ENCODE measurements at regions not wholly inside any gene's neighbourhood (a gene's known extent, or its start where the extent isn't known, plus 50 kb on each side); places are given as distances from the start of the nearest gene placed in this dataset.

DNA sequence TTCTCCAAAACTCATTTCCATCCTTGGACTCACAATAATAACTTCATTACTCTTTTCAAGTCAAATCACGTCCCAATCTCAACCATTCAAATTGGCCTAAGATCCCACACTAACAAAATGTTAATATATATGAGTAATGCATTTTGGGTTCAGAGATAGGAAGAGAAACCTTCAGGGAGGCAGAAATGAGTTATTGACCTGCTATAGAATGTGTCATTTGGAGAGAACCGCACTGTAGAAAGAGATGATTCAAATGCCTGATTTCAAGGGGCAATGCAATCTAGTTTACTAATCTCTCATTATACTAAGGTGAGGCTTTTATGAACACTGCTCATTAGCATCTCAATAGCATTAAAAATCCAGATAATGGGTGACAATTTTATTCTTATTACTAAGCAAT lies 1595.0 kb upstream of the GOT2 start:
- no peak for DNase-seq

DNA sequence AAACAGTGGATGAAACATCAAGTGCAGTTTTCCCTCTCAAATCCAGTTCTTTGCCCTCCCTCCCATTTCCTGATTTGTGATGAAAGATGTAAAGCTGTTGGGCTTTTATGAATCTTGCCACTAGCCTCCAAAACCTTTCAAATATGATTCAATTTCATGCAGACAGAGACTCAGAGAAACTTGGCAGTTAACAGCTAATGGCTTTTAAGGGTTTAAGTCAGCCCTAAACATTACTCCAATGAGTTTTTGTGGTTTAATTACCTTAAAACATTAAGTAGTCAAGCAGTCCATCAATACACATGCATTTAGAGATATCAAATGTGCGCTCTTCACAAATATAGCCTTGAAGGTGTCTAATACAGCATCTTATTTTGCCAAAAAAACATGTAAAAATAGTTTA lies 1594.0 kb upstream of the GOT2 start:
- DNase-seq, result no peak

DNA sequence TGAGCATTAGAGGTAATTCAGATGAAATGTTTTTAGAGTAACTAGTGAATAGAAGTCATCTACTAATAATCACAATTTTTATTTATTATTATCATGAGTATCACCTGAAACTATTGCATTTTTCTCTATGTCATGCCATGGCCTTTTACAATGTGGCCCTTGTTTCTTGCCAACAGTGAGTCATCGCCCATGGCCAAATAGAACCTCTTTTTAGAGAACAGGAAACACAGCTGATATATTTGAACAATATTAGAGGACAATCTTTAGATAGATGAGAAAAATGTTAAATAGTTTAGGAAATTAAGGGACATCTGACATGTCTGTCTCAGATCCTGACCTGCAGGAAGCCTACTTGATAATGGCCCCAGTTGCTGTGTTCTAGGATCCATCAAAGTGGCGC lies 1584.4 kb upstream of the GOT2 start:
- DNase-seq, result no peak

DNA sequence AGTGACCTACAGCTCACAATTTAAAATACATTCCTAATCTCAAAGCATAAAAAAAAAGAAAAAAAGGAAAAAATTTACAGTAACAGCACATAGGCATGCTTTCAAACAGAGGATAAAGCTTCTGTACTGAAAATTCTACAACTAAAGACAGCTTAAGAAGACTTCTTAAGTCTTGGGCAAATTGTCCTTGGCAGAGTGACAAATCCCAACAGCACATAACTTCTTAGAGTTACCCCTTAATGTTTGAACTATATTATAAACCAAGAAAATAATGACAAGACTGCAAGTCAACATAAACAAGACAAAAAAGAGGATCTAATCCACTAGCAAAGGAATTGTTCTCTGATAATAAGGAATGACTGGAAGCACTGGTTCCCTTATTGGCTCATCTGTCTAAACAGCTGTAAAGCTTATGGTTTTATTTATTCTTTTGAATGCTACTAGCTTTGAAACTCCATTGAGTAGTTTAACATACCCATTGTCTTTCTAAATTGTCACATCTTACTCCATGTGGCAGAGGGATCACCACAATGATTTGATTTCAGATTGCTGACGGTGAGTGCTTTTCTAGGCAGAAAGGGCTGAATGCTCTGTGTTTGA lies 1576.8 kb upstream of the GOT2 start:
- DNase-seq, result no peak

DNA sequence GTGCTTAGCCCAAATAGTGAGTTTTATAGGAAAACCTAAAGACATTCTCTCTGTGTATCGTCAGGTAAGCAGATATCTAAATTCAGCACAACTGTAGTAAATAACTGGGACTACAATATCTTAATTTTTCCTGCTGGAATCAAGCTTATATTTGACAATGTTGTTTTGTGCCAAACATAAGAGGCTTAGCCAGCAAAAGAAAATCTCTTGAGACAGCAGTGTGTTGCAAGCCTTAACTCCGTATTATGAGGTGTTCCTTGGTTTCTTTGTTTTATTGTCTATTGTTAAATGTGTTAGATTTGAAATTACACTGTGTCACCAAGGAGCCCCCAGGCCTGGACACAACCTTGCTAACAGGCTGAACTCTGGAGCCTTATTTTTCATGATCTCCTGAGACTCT lies 1570.6 kb upstream of the GOT2 start:
- no peak for DNase-seq

DNA sequence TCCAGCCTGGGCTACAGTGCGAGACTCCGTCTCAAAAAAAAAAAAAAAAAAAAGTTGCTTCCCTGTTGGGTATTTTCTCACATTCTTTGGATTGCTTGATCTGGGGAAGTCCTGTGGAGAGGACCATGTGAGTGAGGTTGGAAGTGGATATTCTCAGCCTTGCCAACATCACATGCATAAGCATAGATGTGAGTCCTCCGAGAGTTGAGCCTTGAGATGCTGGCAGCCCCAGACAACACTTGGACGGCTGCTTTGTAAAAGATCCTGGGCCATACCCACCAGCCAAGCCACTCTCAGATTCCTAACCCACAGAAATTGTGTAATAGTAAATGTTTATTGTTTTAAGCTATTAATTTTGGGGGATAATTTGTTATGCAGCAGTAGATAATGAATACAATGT lies 1570.0 kb upstream of the GOT2 start:
- DNase-seq, result no peak

DNA sequence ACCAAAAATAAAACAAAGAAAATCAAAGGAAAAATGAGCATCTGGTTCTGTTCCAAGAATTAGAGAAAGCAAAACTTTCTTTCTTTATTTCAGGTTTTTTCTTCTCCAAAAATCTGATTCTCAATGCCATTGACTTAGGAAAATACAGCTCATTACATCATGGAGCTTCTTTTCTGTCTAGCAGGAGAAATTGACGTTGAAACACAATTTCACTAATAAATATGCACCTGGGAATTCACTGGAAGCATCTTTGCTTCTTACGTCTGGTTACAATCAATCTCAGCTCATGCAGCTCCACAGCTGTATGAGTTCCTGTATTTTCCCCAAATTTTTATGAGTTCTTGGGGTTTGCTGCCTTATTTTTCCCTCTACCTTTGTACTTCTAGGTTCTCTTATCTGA lies 1568.6 kb upstream of the GOT2 start:
- no peak for DNase-seq

DNA sequence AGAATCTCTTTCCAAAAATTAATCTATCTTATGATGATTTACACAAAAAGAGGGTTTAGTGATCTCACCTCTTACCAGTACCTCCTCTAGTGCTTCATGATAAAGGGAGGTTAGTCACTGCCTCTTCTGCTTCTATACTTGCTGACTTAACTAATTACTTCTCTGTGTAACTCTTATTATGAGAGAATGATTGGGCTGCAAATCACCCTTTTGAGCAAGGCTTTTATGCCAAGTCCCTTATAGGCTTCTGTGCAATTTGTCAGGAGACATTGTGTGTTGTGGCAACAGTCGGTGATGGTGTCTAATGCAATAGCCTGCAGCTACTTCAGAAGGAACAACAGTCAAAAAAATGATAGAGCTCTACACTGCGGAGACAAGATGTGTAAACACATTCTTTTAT lies 1568.1 kb upstream of the GOT2 start:
- no peak for DNase-seq

DNA sequence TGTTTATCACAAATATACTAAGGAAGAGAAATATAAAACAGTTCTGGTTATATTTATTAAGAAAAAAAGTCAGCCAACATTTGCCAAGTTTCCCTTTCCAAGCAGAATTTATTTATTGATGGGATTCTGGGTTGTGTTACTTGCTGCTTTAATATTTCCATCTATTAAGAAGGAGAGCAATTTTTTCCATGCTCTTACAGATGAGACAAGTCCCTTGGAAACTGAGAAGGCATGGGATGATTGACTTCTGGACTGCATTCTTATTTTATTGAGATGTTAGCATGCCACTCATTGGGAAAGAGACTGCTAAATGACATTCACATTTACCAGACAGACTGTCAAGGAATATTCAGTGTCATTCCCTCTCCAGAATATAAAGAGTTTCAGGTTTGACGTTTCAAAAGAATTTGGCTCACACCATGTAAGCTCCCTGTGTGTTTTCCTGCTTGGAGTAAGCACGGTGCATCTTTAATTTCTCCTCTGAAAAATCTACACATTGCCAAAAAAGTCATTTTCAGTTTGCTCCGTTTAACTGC lies 1565.2 kb upstream of the GOT2 start:
- no peak for DNase-seq

DNA sequence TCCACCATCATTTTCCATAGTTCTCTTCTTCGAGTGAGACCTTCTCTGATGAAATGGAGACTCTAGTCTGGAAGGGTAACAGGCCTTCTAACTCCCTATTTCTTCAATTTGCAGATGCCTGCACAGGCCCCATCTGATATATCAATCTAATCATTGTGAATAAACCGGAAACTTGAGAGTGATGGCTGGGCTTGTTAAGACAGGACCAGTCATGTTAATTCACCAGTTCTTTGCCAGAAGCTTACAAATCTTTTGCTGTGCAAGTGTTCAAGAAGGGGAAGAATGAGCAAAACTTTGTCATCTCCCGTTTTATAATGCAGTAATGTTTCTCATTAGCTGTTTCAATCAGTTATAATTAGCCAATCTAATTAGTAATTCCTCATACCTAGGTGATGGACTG lies 1561.3 kb upstream of the GOT2 start:
- DNase-seq, result no peak

DNA sequence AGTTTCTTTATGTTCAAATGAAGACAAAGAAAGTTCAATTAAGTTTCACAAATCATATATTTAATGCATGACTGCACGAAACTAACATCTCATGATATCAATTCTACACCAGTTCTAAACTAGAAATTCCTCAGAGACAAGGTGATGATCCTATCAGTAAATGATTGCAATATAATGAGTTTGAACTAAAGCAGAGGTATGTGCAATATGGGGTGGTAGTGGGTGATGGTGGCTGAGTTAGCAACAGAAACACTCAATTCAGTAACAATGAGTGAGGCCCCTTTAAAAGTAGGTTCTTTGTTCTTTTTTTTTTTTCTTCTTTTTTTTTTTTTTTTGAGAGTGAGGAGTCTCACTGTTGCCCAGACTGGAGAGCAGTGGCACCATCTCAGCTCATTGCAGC lies 1551.7 kb upstream of the GOT2 start:
- no peak for DNase-seq

DNA sequence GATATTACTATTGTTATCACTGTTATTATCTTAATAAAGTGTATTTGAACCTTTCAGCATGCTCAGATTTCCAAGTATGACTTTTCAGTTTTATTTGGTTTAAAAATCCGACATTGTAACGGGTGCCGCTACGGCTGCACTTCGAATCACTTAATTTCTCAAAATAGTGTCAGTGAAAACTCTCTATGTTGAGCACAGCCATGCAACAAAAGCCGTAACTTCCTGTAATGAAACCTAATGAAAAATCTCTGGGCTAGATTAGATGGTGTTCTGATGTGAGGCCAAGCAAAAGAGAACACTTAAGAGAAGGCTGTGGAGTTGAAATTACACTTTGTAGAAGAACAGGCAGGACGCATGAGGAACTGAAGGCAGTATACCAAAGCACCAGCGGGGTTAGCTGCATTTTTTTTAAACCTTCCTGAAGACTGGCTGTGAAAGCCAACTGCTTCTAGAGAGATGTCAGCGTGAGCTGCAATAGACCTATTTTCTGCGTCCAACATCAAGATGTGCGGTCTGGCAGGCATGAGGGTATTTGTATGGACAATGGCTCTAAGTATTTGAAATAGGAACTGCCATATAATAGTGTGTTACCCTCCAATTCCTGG lies 1545.0 kb upstream of the GOT2 start:
- no peak for DNase-seq

DNA sequence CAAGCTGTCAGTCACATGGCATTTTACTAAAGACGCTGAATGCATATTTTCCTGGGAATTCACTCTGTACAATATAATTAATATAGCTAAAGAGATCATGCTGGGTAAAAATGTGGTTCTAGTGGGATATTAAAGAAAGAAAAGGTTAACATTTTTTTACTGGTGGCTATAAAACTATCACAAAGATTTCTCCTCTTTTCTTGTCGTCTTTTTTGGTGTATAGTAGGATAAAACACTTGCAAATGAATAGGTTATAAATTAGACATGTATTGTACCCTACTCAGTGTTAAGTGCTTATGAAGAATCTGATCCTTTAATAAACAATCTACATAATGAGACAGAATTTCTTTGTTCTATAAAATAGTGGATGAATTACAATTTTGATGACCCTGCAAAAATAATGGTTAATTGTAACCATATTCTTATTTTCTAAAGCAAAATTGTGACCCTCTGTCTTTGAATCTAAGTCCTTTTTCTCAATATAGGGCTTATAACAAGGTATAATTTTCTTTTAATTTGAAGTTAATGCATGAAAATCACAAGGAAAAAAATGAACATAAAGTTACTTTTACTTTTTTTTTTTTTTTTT lies 1540.4 kb upstream of the GOT2 start:
- no peak for DNase-seq

DNA sequence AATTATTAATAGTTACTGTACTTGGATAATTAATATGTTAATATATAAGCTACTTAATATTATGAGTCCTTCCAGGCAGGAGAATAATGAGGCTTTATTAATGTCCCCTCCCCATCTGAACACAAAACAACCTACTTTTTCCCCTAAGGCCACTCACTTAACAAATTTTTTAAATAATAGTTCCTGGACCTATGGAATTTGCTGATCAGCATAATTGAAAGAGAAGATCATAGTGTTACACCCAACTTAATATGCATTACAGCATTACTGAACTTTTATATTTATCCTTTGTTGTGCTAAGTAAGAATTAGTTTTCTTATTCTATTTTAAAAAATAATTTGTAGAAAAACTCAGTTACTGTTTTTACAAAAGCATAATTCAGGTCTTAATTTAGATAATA lies 1537.7 kb upstream of the GOT2 start:
- no peak for DNase-seq

DNA sequence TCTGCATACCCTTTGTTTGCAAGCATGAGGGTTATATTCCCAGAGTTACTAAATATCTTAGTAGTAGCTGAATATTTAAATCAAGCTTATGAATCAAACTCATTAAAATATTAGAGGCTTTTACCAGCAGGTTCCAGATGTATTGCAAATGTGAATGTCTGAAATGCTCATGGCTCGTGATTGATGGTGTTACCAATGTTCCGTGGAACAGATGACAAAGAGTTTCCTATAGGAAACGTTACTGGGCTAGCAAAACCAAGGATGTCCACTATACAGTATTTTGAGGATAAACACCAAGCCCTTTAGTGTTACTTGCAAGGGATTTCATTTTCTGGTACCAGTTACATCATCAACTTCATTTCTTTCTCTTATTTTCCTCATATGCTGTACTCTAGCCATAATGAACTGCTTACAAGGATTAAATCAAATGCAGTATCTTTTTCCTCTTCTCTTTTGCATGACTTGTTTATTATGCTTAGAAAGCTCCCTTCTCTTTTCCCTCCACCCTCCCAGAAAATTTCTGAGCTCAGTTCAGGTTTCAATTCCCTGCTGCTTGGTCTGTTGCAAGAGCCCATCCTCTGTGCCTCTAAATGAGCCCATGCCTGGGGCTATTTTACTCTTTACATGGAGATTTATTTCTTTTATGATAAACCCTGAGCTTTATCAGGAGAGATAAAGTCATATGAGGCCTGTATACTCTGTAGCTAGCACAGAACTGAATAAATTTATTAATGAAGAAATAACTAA lies 1537.1 kb upstream of the GOT2 start:
- DNase-seq, result no peak

DNA sequence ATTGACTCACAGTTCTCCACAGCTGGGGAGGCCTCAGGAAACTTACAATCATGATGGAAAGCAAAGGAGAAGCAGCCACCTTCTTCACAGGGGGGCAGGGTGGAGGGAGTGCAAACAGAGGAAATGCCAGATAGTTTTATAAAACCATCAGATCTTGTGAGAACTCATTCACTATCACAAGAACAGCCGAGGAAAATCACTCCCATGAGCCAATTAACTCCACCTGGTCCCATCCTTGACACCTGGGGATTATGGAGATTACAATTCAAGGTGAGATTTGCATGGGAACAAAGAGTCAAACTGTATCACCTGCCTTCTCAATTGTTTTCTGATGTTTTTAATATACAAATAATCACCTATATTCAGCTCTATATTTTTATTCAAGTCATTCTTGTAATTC lies 1527.3 kb upstream of the GOT2 start:
- DNase-seq, result no peak

DNA sequence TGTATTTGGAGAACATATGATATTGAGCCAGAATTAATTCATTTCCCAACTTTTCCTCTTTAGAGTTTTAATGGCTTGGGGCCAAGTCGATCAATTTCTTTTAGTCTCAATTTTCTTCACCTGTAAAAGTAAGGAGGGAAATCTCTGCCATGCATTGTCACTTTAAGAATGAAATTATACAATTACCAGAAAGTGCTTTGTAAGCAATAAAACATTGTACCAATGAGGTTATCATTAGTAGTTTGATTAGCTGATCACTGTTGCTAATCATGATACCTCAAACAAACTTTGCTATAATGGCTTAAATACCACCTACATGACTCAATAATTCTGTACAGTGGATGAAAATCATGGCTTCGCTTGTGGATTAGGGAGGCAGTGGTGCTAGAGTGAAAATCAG lies 1525.8 kb upstream of the GOT2 start:
- no peak for DNase-seq

DNA sequence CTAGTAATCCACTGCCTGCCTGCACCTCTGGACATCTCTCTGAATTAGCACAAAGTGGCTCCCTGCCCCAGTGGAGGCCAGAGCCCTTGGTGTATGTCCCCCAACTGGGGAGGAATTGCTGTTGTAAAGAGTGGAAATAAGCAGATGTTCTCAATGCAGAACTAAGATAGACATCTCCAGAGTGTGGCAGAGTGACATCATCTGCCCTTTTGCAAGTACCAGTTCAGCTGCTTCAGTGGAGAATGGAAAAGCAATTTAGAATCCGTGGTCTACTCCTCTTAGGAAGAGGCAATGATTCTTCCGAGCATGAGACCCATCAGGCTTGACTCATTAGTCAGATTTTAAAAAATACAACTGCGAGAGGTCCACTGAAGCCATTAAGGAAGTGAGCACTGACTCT lies 1512.0 kb upstream of the GOT2 start:
- DNase-seq, result no peak

DNA sequence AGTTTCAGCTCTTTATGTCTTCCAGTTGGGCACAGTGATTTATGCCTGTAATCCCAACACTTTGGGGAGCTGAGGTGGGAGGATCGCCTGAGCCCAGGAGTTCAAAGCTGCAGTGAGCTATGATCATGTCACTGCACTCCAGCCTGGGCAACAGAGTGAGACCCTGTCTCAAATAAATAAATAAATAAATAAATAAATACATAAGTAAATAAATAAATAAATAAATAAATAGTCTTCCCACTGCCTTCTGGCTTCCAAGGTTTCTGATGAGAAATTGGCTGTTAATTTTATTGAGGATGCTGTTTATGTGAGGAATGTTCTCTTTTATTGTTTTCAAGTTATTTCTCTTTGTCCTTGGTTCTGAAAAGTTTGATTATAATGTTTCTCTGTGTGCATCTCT lies 1507.6 kb upstream of the GOT2 start:
- DNase-seq, result no peak

DNA sequence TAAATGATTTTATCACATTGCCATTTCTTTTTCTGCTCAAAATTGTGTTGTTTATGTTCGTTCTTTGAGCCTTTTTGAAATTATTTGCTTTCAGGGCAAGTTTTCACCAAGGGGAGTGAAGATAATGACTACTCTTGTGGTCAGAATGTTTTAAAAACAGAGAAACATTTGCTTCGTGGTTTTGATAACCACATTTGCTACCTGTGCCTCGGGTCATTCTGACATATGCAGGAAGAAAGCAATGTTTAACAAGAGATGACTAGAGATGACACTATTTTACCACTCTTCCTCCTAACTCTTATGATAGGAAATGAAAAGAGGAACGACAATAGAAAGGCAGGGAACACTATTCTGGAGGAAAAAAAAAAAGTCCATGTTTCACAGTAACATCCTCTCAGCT lies 1496.5 kb upstream of the GOT2 start:
- DNase-seq, result no peak

DNA sequence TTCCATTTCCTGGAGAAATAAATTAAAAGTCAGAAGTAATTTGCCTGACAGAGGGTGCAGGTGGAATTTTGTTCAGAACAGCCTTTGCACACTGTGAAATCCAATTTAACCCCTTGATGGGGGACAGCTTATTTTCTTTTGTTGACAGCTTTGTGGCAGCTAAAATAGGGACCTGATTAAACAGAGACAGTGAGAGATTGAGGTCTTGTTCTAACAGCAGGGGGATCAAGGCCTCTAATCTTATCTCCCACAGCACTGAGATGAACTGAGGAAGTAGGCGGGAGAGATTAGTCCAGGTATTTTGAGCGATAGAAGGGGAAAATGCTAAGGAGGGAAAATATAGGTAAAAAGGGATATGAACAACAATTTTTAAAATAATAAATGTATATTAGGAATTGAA lies 1491.4 kb upstream of the GOT2 start:
- DNase-seq, result no peak

DNA sequence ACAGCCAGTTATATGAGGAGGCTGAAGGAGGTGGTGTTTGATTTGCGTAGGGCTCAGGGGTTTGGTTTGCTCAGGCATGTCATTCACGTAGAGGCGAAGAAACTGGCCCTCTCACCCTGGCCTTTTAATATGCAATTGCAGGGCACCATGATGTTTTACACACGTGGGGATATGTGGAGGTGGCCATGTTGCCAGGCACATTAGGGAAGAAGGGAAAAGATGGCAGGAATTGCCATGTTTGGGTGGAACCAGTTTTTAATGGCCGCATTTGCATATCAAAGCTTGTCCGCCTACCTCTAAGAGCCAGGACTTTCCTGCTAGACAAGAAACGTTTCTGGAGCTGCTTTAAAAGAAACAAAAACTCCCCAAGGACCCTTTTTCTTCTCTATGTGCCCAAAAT lies 1483.7 kb upstream of the GOT2 start:
- no peak for DNase-seq

DNA sequence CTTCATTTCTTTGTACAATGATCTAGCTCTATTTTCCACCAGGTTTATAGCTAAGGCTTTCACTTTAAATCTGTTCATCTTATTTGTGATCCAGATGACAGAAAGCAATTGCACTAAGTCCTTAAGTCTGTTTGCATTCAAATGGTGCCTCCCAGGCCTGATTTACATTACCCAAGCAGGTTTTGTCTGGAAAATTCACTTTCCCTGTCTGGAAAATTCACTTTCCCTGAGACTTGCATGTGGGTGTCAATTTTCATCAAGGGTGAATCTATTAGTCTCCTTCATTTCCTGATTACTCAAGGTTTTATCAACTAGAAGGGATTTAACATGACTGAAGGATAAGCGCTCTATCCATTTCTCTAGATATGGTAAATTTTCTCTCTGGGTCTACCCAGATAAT lies 1480.2 kb upstream of the GOT2 start:
- no peak for DNase-seq

DNA sequence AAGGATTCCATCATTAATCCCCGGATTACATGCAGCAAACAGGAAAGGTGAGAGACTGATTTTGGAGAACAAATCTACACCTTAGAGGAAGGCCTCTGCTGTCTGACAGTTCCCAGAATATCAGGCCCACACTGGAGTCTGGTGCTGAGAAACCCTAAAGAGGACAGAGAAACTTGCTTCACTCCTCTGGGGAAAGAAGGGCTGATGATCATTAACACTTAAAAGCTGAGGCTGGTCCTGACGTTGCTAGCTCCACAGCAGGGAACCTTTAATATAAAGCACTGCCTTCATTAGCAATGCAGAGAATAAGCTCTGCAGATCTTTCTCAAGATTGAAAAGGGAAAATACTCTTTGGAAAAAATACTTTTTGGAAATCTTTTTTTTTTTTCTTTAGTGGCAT lies 1472.4 kb upstream of the GOT2 start:
- no peak for DNase-seq
